ENCODE measurements at regions not wholly inside any gene's neighbourhood (a gene's known extent, or its start where the extent isn't known, plus 50 kb on each side); places are given as distances from the start of the nearest gene placed in this dataset.

DNA sequence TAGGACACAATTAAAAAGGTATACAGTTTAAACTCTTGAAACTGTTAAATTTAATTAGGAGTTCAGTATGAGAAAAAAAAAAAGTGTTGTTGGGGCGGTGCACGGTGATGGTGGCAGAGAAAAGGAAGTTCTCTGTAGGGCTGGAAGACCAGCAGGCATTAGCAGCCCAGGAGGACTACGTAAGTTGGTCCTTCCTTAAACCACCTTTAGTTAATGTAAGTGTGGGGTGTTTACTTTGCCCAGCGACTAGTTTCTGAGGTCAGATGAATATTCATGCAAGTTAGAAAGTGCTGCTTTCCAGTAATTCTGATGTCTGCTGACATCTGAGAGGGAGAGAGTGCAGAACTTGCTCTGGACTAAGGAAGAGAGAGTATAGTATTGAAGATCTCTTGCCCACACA is 54.9 kb downstream of the NKX2-1 start:
- WGBS, 3 donors, result 80 to 81% (median 81%) methylated on average over 4 of the region's 4 CpGs
- no peaks in the 10 kb centered on the region for H3K9me3 ChIP-seq (ENCODE audit: control insufficient read depth in 2 of 2, insufficient read depth in 1 of 2, low read depth in 1 of 2, low read length in 1 of 2)
- no peak for FAIRE-seq
- H3K27me3 ChIP-seq (ENCODE audit: control insufficient read depth in 3 of 3, insufficient read depth in 3 of 3, low read length in 3 of 3), result no peaks in the 10 kb centered on the region
- no peaks in the 10 kb centered on the region for H3K36me3 ChIP-seq (ENCODE audit: control insufficient read depth in 3 of 3, insufficient read depth in 2 of 3, low read depth in 1 of 3, low read length in 3 of 3)
- no peak overlapping the region for H3K4me3 ChIP-seq (ENCODE audit: low read depth in 1 of 3, low read length in 3 of 3)
- no peaks in the 10 kb centered on the region for H3K4me1 ChIP-seq (ENCODE audit: control insufficient read depth in 3 of 3, insufficient read depth in 2 of 3, low read depth in 1 of 3, low read length in 2 of 3)
- no peak for DNase-seq
- no peak overlapping the region for H3K27ac ChIP-seq (ENCODE audit: low read depth in 1 of 3, low read length in 2 of 3)

- Histone ChIP-seq H3K27me3 (ENCODE audit: control insufficient read depth in 3 of 3, insufficient read depth in 3 of 3, low read length in 3 of 3) (peaks cover 0 to 1% (median 0%) of the 10 kb centered on the region in 3 donors), H3K36me3 (ENCODE audit: control insufficient read depth in 3 of 3, insufficient read depth in 2 of 3, low read depth in 1 of 3, low read length in 3 of 3) (no peaks in the 10 kb centered on the region), H3K4me3 (ENCODE audit: low read depth in 1 of 3, low read length in 3 of 3) (no peak overlapping the region), H3K9me3 (ENCODE audit: control insufficient read depth in 2 of 2, insufficient read depth in 1 of 2, low read depth in 1 of 2, low read length in 1 of 2) (no peaks in the 10 kb centered on the region), H3K27ac (ENCODE audit: low read depth in 1 of 3, low read length in 2 of 3) (no peak overlapping the region), H3K4me1 (ENCODE audit: control insufficient read depth in 3 of 3, insufficient read depth in 2 of 3, low read depth in 1 of 3, low read length in 2 of 3) (no peaks in the 10 kb centered on the region)
- WGBS, 3 donors, result 77 to 95% (median 83%) methylated on average over 1 of the region's 1 CpG
- no peak for FAIRE-seq
- DNase-seq, result no peak
Measured at GRCh38 chr14:36462890-36463289, 57.1 kb downstream of the NKX2-1 start.

GRCh38 chr14:36455241-36455627 is 64.8 kb downstream of the NKX2-1 start:
- 63 to 78% (median 75%) methylated on average over 2 of the region's 2 CpGs for WGBS, 3 donors
- H3K27me3 ChIP-seq (ENCODE audit: control insufficient read depth in 3 of 3, insufficient read depth in 3 of 3, low read length in 3 of 3), result peaks cover 0 to 1% (median 0%) of the 10 kb centered on the region in 3 donors
- no peak overlapping the region for H3K27ac ChIP-seq (ENCODE audit: low read depth in 1 of 3, low read length in 2 of 3)
- no peak for DNase-seq
- no peaks in the 10 kb centered on the region for H3K9me3 ChIP-seq (ENCODE audit: control insufficient read depth in 2 of 2, insufficient read depth in 1 of 2, low read depth in 1 of 2, low read length in 1 of 2)
- no peaks in the 10 kb centered on the region for H3K4me1 ChIP-seq (ENCODE audit: control insufficient read depth in 3 of 3, insufficient read depth in 2 of 3, low read depth in 1 of 3, low read length in 2 of 3)
- no peak overlapping the region for H3K4me3 ChIP-seq (ENCODE audit: low read depth in 1 of 3, low read length in 3 of 3)
- H3K36me3 ChIP-seq (ENCODE audit: control insufficient read depth in 3 of 3, insufficient read depth in 2 of 3, low read depth in 1 of 3, low read length in 3 of 3), result no peaks in the 10 kb centered on the region
- FAIRE-seq, result no peak

DNA sequence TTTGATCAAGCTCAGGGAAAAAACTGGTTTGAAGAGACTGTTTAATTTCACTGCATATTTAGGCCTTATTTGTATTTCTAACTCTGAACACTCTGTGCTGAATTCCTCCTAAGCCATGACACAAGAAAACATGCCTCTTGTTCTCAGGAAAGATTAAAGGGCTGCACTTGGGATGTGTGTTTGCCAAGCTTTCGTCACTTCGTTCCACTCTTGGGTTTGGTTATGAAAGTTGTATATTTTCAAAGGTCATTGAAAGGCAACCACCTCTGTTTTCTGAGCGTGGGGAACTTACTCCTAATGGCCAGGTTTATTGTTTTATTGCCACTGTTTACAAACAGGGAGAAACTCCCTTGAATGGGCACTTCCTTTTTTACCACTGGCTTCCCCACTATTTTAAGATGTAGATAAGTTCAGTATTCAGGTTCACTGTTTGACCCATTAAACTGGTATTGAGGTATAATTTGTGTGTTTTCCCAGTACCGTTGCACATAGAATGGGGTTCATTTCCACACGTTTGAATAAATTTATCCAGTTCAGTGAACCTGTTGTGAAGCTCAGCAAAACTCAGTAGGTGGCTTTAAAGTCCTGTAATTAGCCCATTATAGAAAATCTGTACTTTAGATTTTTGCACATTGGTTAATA is 65.3 kb downstream of the NKX2-1 start:
- DNase-seq (no peak), FAIRE-seq (no peak)
- Histone ChIP-seq H3K36me3 (ENCODE audit: control insufficient read depth in 3 of 3, insufficient read depth in 2 of 3, low read depth in 1 of 3, low read length in 3 of 3) (no peaks in the 10 kb centered on the region), H3K27me3 (ENCODE audit: control insufficient read depth in 3 of 3, insufficient read depth in 3 of 3, low read length in 3 of 3) (no peaks in the 10 kb centered on the region), H3K4me1 (ENCODE audit: control insufficient read depth in 3 of 3, insufficient read depth in 2 of 3, low read depth in 1 of 3, low read length in 2 of 3) (no peaks in the 10 kb centered on the region), H3K9me3 (ENCODE audit: control insufficient read depth in 2 of 2, insufficient read depth in 1 of 2, low read depth in 1 of 2, low read length in 1 of 2) (no peaks in the 10 kb centered on the region), H3K27ac (ENCODE audit: low read depth in 1 of 3, low read length in 2 of 3) (no peak overlapping the region), H3K4me3 (ENCODE audit: low read depth in 1 of 3, low read length in 3 of 3) (no peak overlapping the region)
- 27 to 37% (median 36%) methylated on average over 5 of the region's 5 CpGs for WGBS, 3 donors

GRCh38 chr14:36452860-36453259 is 67.2 kb downstream of the NKX2-1 start:
- no peak for FAIRE-seq
- Histone ChIP-seq H3K27me3 (ENCODE audit: control insufficient read depth in 3 of 3, insufficient read depth in 3 of 3, low read length in 3 of 3) (no peaks in the 10 kb centered on the region), H3K27ac (ENCODE audit: low read depth in 1 of 3, low read length in 2 of 3) (no peak overlapping the region), H3K4me3 (ENCODE audit: low read depth in 1 of 3, low read length in 3 of 3) (no peak overlapping the region), H3K36me3 (ENCODE audit: control insufficient read depth in 3 of 3, insufficient read depth in 2 of 3, low read depth in 1 of 3, low read length in 3 of 3) (no peaks in the 10 kb centered on the region), H3K9me3 (ENCODE audit: control insufficient read depth in 2 of 2, insufficient read depth in 1 of 2, low read depth in 1 of 2, low read length in 1 of 2) (no peaks in the 10 kb centered on the region), H3K4me1 (ENCODE audit: control insufficient read depth in 3 of 3, insufficient read depth in 2 of 3, low read depth in 1 of 3, low read length in 2 of 3) (no peaks in the 10 kb centered on the region)
- no peak for DNase-seq
- WGBS, 3 donors, result 58 to 74% (median 66%) methylated on average over 7 of the region's 7 CpGs

- no peak for FAIRE-seq
- Histone ChIP-seq H3K27ac (ENCODE audit: low read depth in 1 of 3, low read length in 2 of 3) (no peak overlapping the region), H3K36me3 (ENCODE audit: control insufficient read depth in 3 of 3, insufficient read depth in 2 of 3, low read depth in 1 of 3, low read length in 3 of 3) (no peaks in the 10 kb centered on the region), H3K4me3 (ENCODE audit: low read depth in 1 of 3, low read length in 3 of 3) (no peak overlapping the region), H3K27me3 (ENCODE audit: control insufficient read depth in 3 of 3, insufficient read depth in 3 of 3, low read length in 3 of 3) (no peaks in the 10 kb centered on the region), H3K4me1 (ENCODE audit: control insufficient read depth in 3 of 3, insufficient read depth in 2 of 3, low read depth in 1 of 3, low read length in 2 of 3) (no peaks in the 10 kb centered on the region), H3K9me3 (ENCODE audit: control insufficient read depth in 2 of 2, insufficient read depth in 1 of 2, low read depth in 1 of 2, low read length in 1 of 2) (no peaks in the 10 kb centered on the region)
- WGBS, 3 donors, result 62 to 73% (median 72%) methylated on average over 8 of the region's 8 CpGs
- no peak for DNase-seq
Measured at GRCh38 chr14:36451310-36452065, 68.5 kb downstream of the NKX2-1 start.

GRCh38 chr14:36450550-36450949 is 69.5 kb downstream of the NKX2-1 start:
- H3K4me1 ChIP-seq (ENCODE audit: control insufficient read depth in 3 of 3, insufficient read depth in 2 of 3, low read depth in 1 of 3, low read length in 2 of 3), result no peaks in the 10 kb centered on the region
- no peak for DNase-seq
- no peak overlapping the region for H3K27ac ChIP-seq (ENCODE audit: low read depth in 1 of 3, low read length in 2 of 3)
- no peak for FAIRE-seq
- no peak overlapping the region for H3K4me3 ChIP-seq (ENCODE audit: low read depth in 1 of 3, low read length in 3 of 3)
- no peaks in the 10 kb centered on the region for H3K27me3 ChIP-seq (ENCODE audit: control insufficient read depth in 3 of 3, insufficient read depth in 3 of 3, low read length in 3 of 3)
- no peaks in the 10 kb centered on the region for H3K9me3 ChIP-seq (ENCODE audit: control insufficient read depth in 2 of 2, insufficient read depth in 1 of 2, low read depth in 1 of 2, low read length in 1 of 2)
- 78 to 88% (median 86%) methylated on average over 4 of the region's 4 CpGs for WGBS, 3 donors
- H3K36me3 ChIP-seq (ENCODE audit: control insufficient read depth in 3 of 3, insufficient read depth in 2 of 3, low read depth in 1 of 3, low read length in 3 of 3), result no peaks in the 10 kb centered on the region

DNA sequence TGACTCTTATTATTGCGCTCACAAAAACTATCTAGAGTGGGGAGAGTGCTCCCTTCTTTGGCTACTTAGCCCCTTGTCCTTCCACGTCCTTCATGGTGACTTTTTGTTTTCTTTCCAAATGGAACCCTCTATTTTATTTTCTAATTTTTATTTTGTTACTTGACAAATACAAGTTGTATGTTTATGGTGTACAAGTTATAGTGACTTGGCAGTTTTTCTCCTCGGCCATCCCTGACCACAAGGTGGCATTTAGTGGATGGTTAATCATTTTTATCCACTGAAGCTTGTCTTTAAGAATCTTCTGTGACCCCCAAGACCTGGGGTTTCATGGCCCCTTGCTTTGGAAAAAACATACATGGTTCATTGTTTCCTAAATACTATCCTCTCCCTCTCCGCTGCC is 70.1 kb downstream of the NKX2-1 start:
- WGBS, 3 donors, result 66 to 79% (median 76%) methylated on average over 4 of the region's 4 CpGs
- DNase-seq, result no peak
- Histone ChIP-seq H3K36me3 (ENCODE audit: control insufficient read depth in 3 of 3, insufficient read depth in 2 of 3, low read depth in 1 of 3, low read length in 3 of 3) (no peaks in the 10 kb centered on the region), H3K4me3 (ENCODE audit: low read depth in 1 of 3, low read length in 3 of 3) (no peak overlapping the region), H3K4me1 (ENCODE audit: control insufficient read depth in 3 of 3, insufficient read depth in 2 of 3, low read depth in 1 of 3, low read length in 2 of 3) (no peaks in the 10 kb centered on the region), H3K27me3 (ENCODE audit: control insufficient read depth in 3 of 3, insufficient read depth in 3 of 3, low read length in 3 of 3) (no peaks in the 10 kb centered on the region), H3K27ac (ENCODE audit: low read depth in 1 of 3, low read length in 2 of 3) (no peak overlapping the region), H3K9me3 (ENCODE audit: control insufficient read depth in 2 of 2, insufficient read depth in 1 of 2, low read depth in 1 of 2, low read length in 1 of 2) (no peaks in the 10 kb centered on the region)
- FAIRE-seq, result no peak
